Smooth muscle cell (in vitro differentiated cells): ENCODE measurements at regions not wholly inside any gene's neighbourhood (a gene's known extent, or its start where the extent isn't known, plus 50 kb on each side); places are given as distances from the start of the nearest gene placed in this dataset.

Source experiments
- DNase-seq: peaks from one replicate; lab custom pipeline; 2025; ENCODE audit not compliant: unreplicated experiment; lab: John Stamatoyannopoulos, UW
- H2AFZ ChIP-seq: fragments of 200-600 bp; sonication (generic); 2 replicates; pipeline ENCODE4 v1.6.0; 2016; ENCODE audit warnings: antibody characterized with exemption, low read depth, mild to moderate bottlenecking
- H3F3A ChIP-seq: fragments of 200-600 bp; sonication (generic); 2 replicates; pipeline ENCODE4 v1.6.0; 2017; ENCODE audit warnings: antibody characterized with exemption, low read depth
- H3K27ac ChIP-seq: fragments of 200-600 bp; sonication (generic); 2 replicates; pipeline ENCODE4 v1.5.1; 2016; ENCODE audit warnings: low read depth, mild to moderate bottlenecking
- H3K27me3 ChIP-seq: fragments of 200-600 bp; sonication (generic); 2 replicates; pipeline ENCODE4 v1.6.1; 2016; ENCODE audit warnings: low read depth, mild to moderate bottlenecking
- H3K36me3 ChIP-seq: fragments of 200-600 bp; sonication (generic); 2 replicates; pipeline ENCODE4 v1.5.1; 2016; ENCODE audit warnings: low read depth
- H3K4me1 ChIP-seq: fragments of 200-600 bp; sonication (generic); 2 replicates; pipeline ENCODE4 v1.5.1; 2016; ENCODE audit warnings: low read depth
- H3K4me2 ChIP-seq: fragments of 200-600 bp; sonication (generic); 2 replicates; pipeline ENCODE4 v1.6.0; 2016; ENCODE audit warnings: mild to moderate bottlenecking
- H3K4me3 ChIP-seq: fragments of 200-600 bp; sonication (generic); 2 replicates; pipeline ENCODE4 v1.5.1; 2016; ENCODE audit warnings: mild to moderate bottlenecking
- H3K79me2 ChIP-seq: fragments of 200-600 bp; sonication (generic); 2 replicates; pipeline ENCODE4 v1.6.0; 2016; ENCODE audit warnings: low read depth, mild to moderate bottlenecking
- H3K9ac ChIP-seq: fragments of 200-600 bp; sonication (generic); 2 replicates; pipeline ENCODE4 v1.6.0; 2016; ENCODE audit warnings: low read depth
- H3K9me3 ChIP-seq: fragments of 200-600 bp; sonication (generic); replicated peaks from 2 replicates; pipeline ENCODE4 v1.5.1; 2016; ENCODE audit warnings: low read depth
- H4K20me1 ChIP-seq: fragments of 200-600 bp; sonication (generic); 2 replicates; pipeline ENCODE4 v1.6.0; 2016; ENCODE audit warnings: low read depth
- WGBS: methylation state at CpG from one replicate; pipeline ENCODE4 v1.1.7; 2016; ENCODE audit warnings: low lambda C conversion rate; 5-methylcytosine and 5-hydroxymethylcytosine counted together
- TF ChIP-seq, protein P1 (sequence below): fragments of 200-600 bp; sonication (generic); IDR thresholded peaks from 2 replicates; pipeline ENCODE4 v1.5.1; 2017; ENCODE audit warnings: borderline replicate concordance, mild to moderate bottlenecking, antibody characterized with exemption; ENCODE audit not compliant: insufficient read depth, poor library complexity, severe bottlenecking

DNA sequence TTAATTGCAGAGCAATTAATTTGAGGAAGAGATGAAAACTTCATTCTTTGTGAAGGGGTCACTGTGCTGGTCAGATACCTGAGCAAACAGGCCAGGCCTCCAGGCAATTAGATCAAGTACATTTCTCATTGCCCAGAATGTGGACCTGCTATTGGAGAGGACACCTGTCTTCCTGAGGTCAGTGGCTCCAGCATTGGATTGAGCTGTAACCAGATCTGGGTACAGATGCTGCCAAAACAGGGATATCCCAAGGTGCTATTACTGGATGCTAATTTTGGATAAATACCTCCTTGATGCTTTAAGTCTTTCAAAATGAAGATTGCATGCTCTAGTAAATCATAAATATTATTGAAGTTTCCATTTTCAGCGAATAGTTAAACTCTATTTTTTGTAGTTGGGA, 131.5 kb downstream of the FAM161A start:
- Histone ChIP-seq H3K36me3 (no peaks in the 10 kb centered on the region), H3K9ac (no peak overlapping the region), H2AFZ (no peak overlapping the region), H3K4me1 (no peaks in the 10 kb centered on the region), H4K20me1 (no peaks in the 10 kb centered on the region), H3F3A (no peaks in the 10 kb centered on the region), H3K4me2 (no peak overlapping the region), H3K79me2 (no peaks in the 10 kb centered on the region), H3K9me3 (no peaks in the 10 kb centered on the region), H3K27ac (no peak overlapping the region), H3K4me3 (no peak overlapping the region), H3K27me3 (no peaks in the 10 kb centered on the region)
- DNase-seq: no peak
- 87% methylated on average over 1 of the region's 1 CpG for WGBS
- TF ChIP-seq, protein P1, sequence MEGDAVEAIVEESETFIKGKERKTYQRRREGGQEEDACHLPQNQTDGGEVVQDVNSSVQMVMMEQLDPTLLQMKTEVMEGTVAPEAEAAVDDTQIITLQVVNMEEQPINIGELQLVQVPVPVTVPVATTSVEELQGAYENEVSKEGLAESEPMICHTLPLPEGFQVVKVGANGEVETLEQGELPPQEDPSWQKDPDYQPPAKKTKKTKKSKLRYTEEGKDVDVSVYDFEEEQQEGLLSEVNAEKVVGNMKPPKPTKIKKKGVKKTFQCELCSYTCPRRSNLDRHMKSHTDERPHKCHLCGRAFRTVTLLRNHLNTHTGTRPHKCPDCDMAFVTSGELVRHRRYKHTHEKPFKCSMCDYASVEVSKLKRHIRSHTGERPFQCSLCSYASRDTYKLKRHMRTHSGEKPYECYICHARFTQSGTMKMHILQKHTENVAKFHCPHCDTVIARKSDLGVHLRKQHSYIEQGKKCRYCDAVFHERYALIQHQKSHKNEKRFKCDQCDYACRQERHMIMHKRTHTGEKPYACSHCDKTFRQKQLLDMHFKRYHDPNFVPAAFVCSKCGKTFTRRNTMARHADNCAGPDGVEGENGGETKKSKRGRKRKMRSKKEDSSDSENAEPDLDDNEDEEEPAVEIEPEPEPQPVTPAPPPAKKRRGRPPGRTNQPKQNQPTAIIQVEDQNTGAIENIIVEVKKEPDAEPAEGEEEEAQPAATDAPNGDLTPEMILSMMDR: no peak

DNA sequence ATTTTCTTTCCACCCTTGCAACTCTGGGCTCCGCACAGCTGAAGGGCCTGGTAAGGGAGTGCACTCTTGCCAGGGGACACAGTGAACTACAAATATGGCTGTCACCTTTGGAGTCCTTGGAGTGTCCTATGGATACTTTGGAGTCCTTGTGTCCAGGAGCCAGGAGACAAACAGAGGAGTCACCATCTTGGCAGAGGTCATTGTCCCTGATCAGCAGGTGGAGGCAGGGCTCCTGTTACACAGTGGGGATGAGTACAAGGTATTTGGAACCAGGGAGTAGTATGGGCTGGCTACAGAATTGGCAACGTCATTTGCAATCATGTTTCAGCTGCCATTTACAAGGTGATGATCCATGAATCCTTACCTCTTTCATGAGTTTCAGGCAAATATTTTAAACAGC, 132.5 kb downstream of the FAM161A start:
- no peak overlapping the region for H3K9ac ChIP-seq

DNA sequence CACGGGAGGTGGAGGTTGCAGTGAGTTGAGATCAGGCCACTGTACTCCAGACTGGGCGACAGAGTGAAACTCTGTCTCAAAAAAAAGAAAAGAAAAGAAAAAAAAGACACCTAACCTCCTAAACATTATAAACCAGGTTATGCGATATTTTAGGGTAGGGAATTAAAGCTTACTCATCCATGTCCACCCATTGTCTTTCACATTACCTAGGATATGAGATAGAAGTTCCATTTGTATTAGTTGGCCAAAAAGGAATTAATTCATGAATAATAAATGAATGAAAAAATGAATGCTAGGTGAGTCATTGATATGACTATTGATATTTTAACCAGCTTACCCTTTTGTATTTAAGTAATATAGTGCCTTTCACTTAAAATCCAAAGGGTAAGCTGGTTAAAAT, 132.9 kb downstream of the FAM161A start:
- TF ChIP-seq, protein P1: no peak
- Histone ChIP-seq H3K4me3 (no peak overlapping the region), H3K36me3 (no peaks in the 10 kb centered on the region), H3K27me3 (no peaks in the 10 kb centered on the region), H3K4me2 (no peak overlapping the region), H4K20me1 (no peaks in the 10 kb centered on the region), H3K9ac (no peak overlapping the region), H2AFZ (no peak overlapping the region), H3K9me3 (no peaks in the 10 kb centered on the region), H3K4me1 (no peaks in the 10 kb centered on the region), H3K27ac (no peak overlapping the region), H3K79me2 (no peaks in the 10 kb centered on the region), H3F3A (no peaks in the 10 kb centered on the region)
- DNase-seq: no peak
- 93% methylated on average over 3 of the region's 3 CpGs for WGBS

More for the DNA sequence above, 132.5 kb downstream of the FAM161A start:
- H3K27ac ChIP-seq: no peak overlapping the region
- TF ChIP-seq, protein P1: no peak
- DNase-seq: no peak
- WGBS: 87% methylated on average over 2 of the region's 2 CpGs
- no peaks in the 10 kb centered on the region for H3K36me3 ChIP-seq
- no peak overlapping the region for H3K4me2 ChIP-seq
- H4K20me1 ChIP-seq: no peaks in the 10 kb centered on the region
- H3K79me2 ChIP-seq: no peaks in the 10 kb centered on the region
- H3K4me1 ChIP-seq: no peaks in the 10 kb centered on the region
- no peaks in the 10 kb centered on the region for H3K9me3 ChIP-seq
- no peaks in the 10 kb centered on the region for H3F3A ChIP-seq
- H3K27me3 ChIP-seq: no peaks in the 10 kb centered on the region
- H2AFZ ChIP-seq: no peak overlapping the region
- H3K4me3 ChIP-seq: no peak overlapping the region

DNA sequence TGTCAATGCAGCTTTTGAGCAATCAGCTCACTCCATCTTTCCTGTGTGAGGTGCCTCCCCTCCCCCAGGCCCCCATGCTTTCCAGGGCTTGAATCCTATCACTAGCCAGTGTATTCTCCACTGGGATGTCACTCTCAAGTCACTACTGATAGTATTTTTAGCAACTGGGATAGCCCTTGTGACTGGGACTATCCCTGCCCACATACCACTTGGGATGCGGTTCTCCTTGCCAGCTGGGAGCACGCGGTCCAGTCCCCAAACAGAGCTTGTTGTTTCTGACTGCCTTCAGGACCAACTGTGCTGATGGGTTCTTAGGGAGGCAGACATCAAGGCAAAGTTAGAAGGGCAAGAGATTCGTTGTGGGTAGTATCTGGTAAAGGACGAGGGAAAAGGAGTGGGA, 134.9 kb downstream of the FAM161A start:
- Histone ChIP-seq H3K4me2 (no peak overlapping the region), H3K9ac (no peak overlapping the region), H3K9me3 (no peaks in the 10 kb centered on the region), H3F3A (no peaks in the 10 kb centered on the region), H3K79me2 (no peaks in the 10 kb centered on the region), H2AFZ (no peak overlapping the region), H3K27me3 (no peaks in the 10 kb centered on the region), H3K4me3 (no peak overlapping the region), H3K4me1 (no peaks in the 10 kb centered on the region), H3K36me3 (no peaks in the 10 kb centered on the region), H3K27ac (no peak overlapping the region), H4K20me1 (no peaks in the 10 kb centered on the region)
- TF ChIP-seq, protein P1: no peak
- no peak for DNase-seq
- WGBS: 96% methylated on average over 5 of the region's 5 CpGs
